BE2C (cell line): ENCODE measurements at regions not wholly inside any gene's neighbourhood (a gene's known extent, or its start where the extent isn't known, plus 50 kb on each side); places are given as distances from the start of the nearest gene placed in this dataset.

Experiments used
- DNase-seq: peaks from one replicate; pipeline ENCODE4 v3.0.0-alpha.2; 2020
- H3K27me3 ChIP-seq: fragments of 250-450 bp; sonication (Bioruptor Pico); 2 replicates; pipeline ENCODE4 v1.5.1; 2020; ENCODE audit warnings: mild to moderate bottlenecking
- H3K36me3 ChIP-seq: fragments of 250-450 bp; sonication (Bioruptor Pico); 2 replicates; pipeline ENCODE4 v1.5.1; 2020; ENCODE audit warnings: mild to moderate bottlenecking
- H3K4me1 ChIP-seq: fragments of 250-450 bp; sonication (Bioruptor Pico); 2 replicates; pipeline ENCODE4 v1.5.1; 2020
- H3K4me3 ChIP-seq: 2 replicates; pipeline ENCODE4 v1.5.1; 2011; ENCODE audit warnings: low read depth, low read length
- H3K9me3 ChIP-seq: fragments of 250-450 bp; sonication (Bioruptor Pico); 2 replicates; pipeline ENCODE4 v1.5.1; 2020
- CTCF ChIP-seq: IDR thresholded peaks from 2 replicates; pipeline ENCODE4 v1.5.1; 2012; ENCODE audit warnings: mild to moderate bottlenecking, low read depth, low read length

- no peak overlapping the region for H3K4me3 ChIP-seq
- TF ChIP-seq CTCF: no peak
- no peaks in the 10 kb centered on the region for H3K4me1 ChIP-seq
- H3K9me3 ChIP-seq: no peaks in the 10 kb centered on the region
- H3K36me3 ChIP-seq: no peaks in the 10 kb centered on the region
- H3K27me3 ChIP-seq: peaks cover 3% of the 10 kb centered on the region
- DNase-seq: no peak
Measured at GRCh38 chr2:41572154-41572553, 475.7 kb upstream of the PKDCC start.

- no peak for DNase-seq
- Histone ChIP-seq H3K27me3 (peaks cover 8% of the 10 kb centered on the region; the same call in 1 of the 2 replicates), H3K9me3 (no peaks in the 10 kb centered on the region), H3K4me3 (no peak overlapping the region), H3K4me1 (no peaks in the 10 kb centered on the region), H3K36me3 (no peaks in the 10 kb centered on the region)
- no peak for TF ChIP-seq CTCF
Measured at GRCh38 chr2:41576423-41576822, 471.4 kb upstream of the PKDCC start.

GRCh38 chr2:41579806-41580205 is 468.0 kb upstream of the PKDCC start:
- H3K27me3 ChIP-seq: peaks cover 25% of the 10 kb centered on the region

GRCh38 chr2:41580806-41581205 is 467.0 kb upstream of the PKDCC start:
- TF ChIP-seq CTCF: no peak
- peaks cover 25% of the 10 kb centered on the region for H3K27me3 ChIP-seq
- DNase-seq: no peak
- no peaks in the 10 kb centered on the region for H3K9me3 ChIP-seq
- no peaks in the 10 kb centered on the region for H3K4me1 ChIP-seq
- no peaks in the 10 kb centered on the region for H3K36me3 ChIP-seq
- H3K4me3 ChIP-seq: no peak overlapping the region

More at GRCh38 chr2:41579806-41580205, 468.0 kb upstream of the PKDCC start:
- DNase-seq: no peak
- H3K4me3 ChIP-seq: no peak overlapping the region
- H3K4me1 ChIP-seq: no peaks in the 10 kb centered on the region
- no peaks in the 10 kb centered on the region for H3K9me3 ChIP-seq
- no peak for TF ChIP-seq CTCF
- H3K36me3 ChIP-seq: no peaks in the 10 kb centered on the region

GRCh38 chr2:41595240-41595639 is 452.6 kb upstream of the PKDCC start:
- Histone ChIP-seq H3K36me3 (no peaks in the 10 kb centered on the region), H3K4me1 (no peaks in the 10 kb centered on the region), H3K4me3 (no peak overlapping the region), H3K9me3 (no peaks in the 10 kb centered on the region), H3K27me3 (peaks cover 2% of the 10 kb centered on the region; the same call in 1 of the 2 replicates)
- DNase-seq: no peak
- no peak for TF ChIP-seq CTCF

GRCh38 chr2:41597680-41598079 is 450.1 kb upstream of the PKDCC start:
- peaks cover 2% of the 10 kb centered on the region; the same call in 1 of the 2 replicates for H3K27me3 ChIP-seq
- DNase-seq: no peak
- H3K4me1 ChIP-seq: no peaks in the 10 kb centered on the region
- TF ChIP-seq CTCF: no peak
- no peaks in the 10 kb centered on the region for H3K9me3 ChIP-seq
- no peaks in the 10 kb centered on the region for H3K36me3 ChIP-seq
- H3K4me3 ChIP-seq: no peak overlapping the region
